PC-9 (cell line): ENCODE measurements at regions not wholly inside any gene's neighbourhood (a gene's known extent, or its start where the extent isn't known, plus 50 kb on each side); places are given as distances from the start of the nearest gene placed in this dataset.
A peak's percentile ranks its signal among the peaks of the same experiment; 100 is the strongest.

Source experiments
- BruUV-seq: library from RNA; stranded (reverse); fragments of 400-500 nt; replicated peaks from 2 replicates; lab custom pipeline; 2021; lab: Mats Ljungman, UMichigan
- CTCF ChIA-PET: fragments of 300-600 bp; sonication (Branson Sonifier 250); formaldehyde crosslinking; loops from one replicate; lab custom pipeline; 2022; ENCODE audit warnings: antibody characterized with exemption; lab: Charles Lee
- POLR2A ChIA-PET: fragments of 300-600 bp; sonication (Branson Sonifier 250); formaldehyde crosslinking; loops from one replicate; lab custom pipeline; 2022; ENCODE audit warnings: antibody characterized with exemption; ENCODE audit not compliant: unreplicated experiment; lab: Charles Lee
- DNase-seq, 2 experiments: peaks; one replicate each; pipeline versions ENCODE4 v3.0.0 to v3.0.0-alpha.2; 2015 to 2022; ENCODE audit warnings: mixed read lengths in 1 of 2
- H2AFZ ChIP-seq: fragments of 200-600 bp; sonication (generic); 2 replicates; pipeline ENCODE4 v1.8.1; 2017; ENCODE audit warnings: antibody characterized with exemption
- H3F3A ChIP-seq: fragments of 200-600 bp; sonication (generic); 2 replicates; pipeline ENCODE4 v1.8.1; 2017; ENCODE audit warnings: antibody characterized with exemption, mild to moderate bottlenecking, low read depth; ENCODE audit not compliant: insufficient read depth
- H3K27ac ChIP-seq: fragments of 200-600 bp; sonication (generic); 2 replicates; pipeline ENCODE4 v1.6.1; 2016; ENCODE audit warnings: mixed run types
- H3K27me3 ChIP-seq: fragments of 200-600 bp; sonication (generic); 2 replicates; pipeline ENCODE4 v1.6.1; 2016; ENCODE audit warnings: low read depth, mixed run types; ENCODE audit not compliant: insufficient read depth
- H3K36me3 ChIP-seq: fragments of 200-600 bp; sonication (generic); 2 replicates; pipeline ENCODE4 v1.6.1; 2016; ENCODE audit warnings: low read depth, mixed run types
- H3K4me1 ChIP-seq: fragments of 200-600 bp; sonication (generic); replicated peaks from 2 replicates; pipeline ENCODE4 v1.6.1; 2016; ENCODE audit warnings: mixed run types; ENCODE audit not compliant: insufficient read depth
- H3K4me2 ChIP-seq: fragments of 200-600 bp; sonication (generic); 2 replicates; pipeline ENCODE4 v1.6.1; 2017; ENCODE audit warnings: mixed run types
- H3K4me3 ChIP-seq: fragments of 200-600 bp; sonication (generic); 2 replicates; pipeline ENCODE4 v1.6.1; 2016; ENCODE audit warnings: mixed run types
- H3K79me2 ChIP-seq: fragments of 200-600 bp; sonication (generic); 2 replicates; pipeline ENCODE4 v1.6.1; 2017; ENCODE audit warnings: low read depth, mixed run types
- H3K9me2 ChIP-seq: fragments of 200-600 bp; sonication (generic); 2 replicates; pipeline ENCODE4 v1.8.1; 2017; ENCODE audit warnings: mild to moderate bottlenecking; ENCODE audit not compliant: insufficient read depth
- H3K9me3 ChIP-seq: fragments of 200-600 bp; sonication (generic); 2 replicates; pipeline ENCODE4 v1.8.1; 2016; ENCODE audit warnings: low read depth; ENCODE audit not compliant: insufficient read depth
- H4K20me1 ChIP-seq: fragments of 200-600 bp; sonication (generic); 2 replicates; pipeline ENCODE4 v1.8.1; 2017; ENCODE audit not compliant: insufficient read depth
- CTCF ChIP-seq: fragments of 200-600 bp; sonication (generic); conservative IDR thresholded peaks from 2 replicates; pipeline ENCODE4 v1.6.1; 2017; ENCODE audit warnings: mixed run types, antibody characterized with exemption, mild to moderate bottlenecking, moderate library complexity
- EZH2 ChIP-seq: fragments of 200-600 bp; sonication (generic); IDR thresholded peaks from 2 replicates; pipeline ENCODE4 v1.8.0; 2017; ENCODE audit warnings: antibody characterized with exemption, low read depth
- intact Hi-C: fragments of 100-400 bp; cut with micrococcal nuclease; formaldehyde crosslinking; loops from one replicate; pipeline ENCODE4 v1.10.0; 2022; ENCODE audit not compliant: unreplicated experiment

GRCh38 chr5:69024241-69024651 lies 69.6 kb upstream of the SLC30A5 start:
- H3K4me2 ChIP-seq, result no peak overlapping the region
- intact Hi-C loops, result no loop called here
- no peak overlapping the region for H2AFZ ChIP-seq
- H3K36me3 ChIP-seq, result no peaks in the 10 kb centered on the region
- H4K20me1 ChIP-seq, result no peaks in the 10 kb centered on the region
- H3F3A ChIP-seq, result no peaks in the 10 kb centered on the region
- peak; percentile 22 to 55 for DNase-seq
- H3K9me3 ChIP-seq, result no peaks in the 10 kb centered on the region
- no peak overlapping the region for H3K4me3 ChIP-seq
- H3K9me2 ChIP-seq, result no peaks in the 10 kb centered on the region
- peak; percentile 80 for TF ChIP-seq CTCF
- no peak for TF ChIP-seq EZH2
- ChIA-PET POLR2A (no interaction called here), CTCF (interaction anchor here (0.6 to 0.7 kb wide), 3 partner anchors 11 to 1836 kb away, joined by 3 to 7 read pairs (median 5); no protein-coding TSS in a partner anchor)
- H3K4me1 ChIP-seq, result no peaks in the 10 kb centered on the region
- no peaks in the 10 kb centered on the region for H3K79me2 ChIP-seq
- no peaks in the 10 kb centered on the region for H3K27me3 ChIP-seq
- no peak overlapping the region for H3K27ac ChIP-seq
- BruUV-seq, result no TSS peak

GRCh38 chr5:69029292-69029691 lies 64.5 kb upstream of the SLC30A5 start:
- Histone ChIP-seq H3K4me2 (no peak overlapping the region), H3K27me3 (no peaks in the 10 kb centered on the region), H2AFZ (no peak overlapping the region), H3K36me3 (no peaks in the 10 kb centered on the region), H3K4me1 (no peaks in the 10 kb centered on the region), H3K4me3 (no peak overlapping the region), H3K79me2 (no peaks in the 10 kb centered on the region), H3K27ac (no peak overlapping the region), H3K9me3 (no peaks in the 10 kb centered on the region), H3F3A (no peaks in the 10 kb centered on the region), H3K9me2 (no peaks in the 10 kb centered on the region), H4K20me1 (no peaks in the 10 kb centered on the region)
- intact Hi-C loops, result no loop called here
- ChIA-PET POLR2A (no interaction called here), CTCF (no interaction called here)
- TF ChIP-seq EZH2 (no peak), CTCF (no peak)
- DNase-seq, result no peak
- BruUV-seq, result no TSS peak

- Histone ChIP-seq H3K4me2 (no peak overlapping the region), H3K4me1 (no peaks in the 10 kb centered on the region), H4K20me1 (no peaks in the 10 kb centered on the region), H3K36me3 (no peaks in the 10 kb centered on the region), H3K9me3 (no peaks in the 10 kb centered on the region), H3K79me2 (no peaks in the 10 kb centered on the region), H3K9me2 (no peaks in the 10 kb centered on the region), H3K27ac (no peak overlapping the region), H3F3A (no peaks in the 10 kb centered on the region), H2AFZ (no peak overlapping the region), H3K27me3 (no peaks in the 10 kb centered on the region), H3K4me3 (no peak overlapping the region)
- intact Hi-C loops, result no loop called here
- POLR2A ChIA-PET, result no interaction called here
- TF ChIP-seq CTCF, result no peak
- no peak for TF ChIP-seq EZH2
- no TSS peak for BruUV-seq
- no peak for DNase-seq
- CTCF ChIA-PET, result interaction anchor here (0.6 kb wide), 1 partner anchor 53 kb away, joined by 3 read pairs; no protein-coding TSS in a partner anchor
Measured at GRCh38 chr5:69030358-69031062, 63.3 kb upstream of the SLC30A5 start.
